A204.1 (cell line): ENCODE measurements at regions not wholly inside any gene's neighbourhood (a gene's known extent, or its start where the extent isn't known, plus 50 kb on each side); places are given as distances from the start of the nearest gene placed in this dataset.
"Not testable (repeated sequence)": the region's sequence is repeated elsewhere in the genome, so short reads cannot be mapped to it uniquely, and the experiment has no call there.

Experiments used
- FAIRE-seq: peaks from 2 replicates; lab custom pipeline; 2012; peaks lifted over from hg19 to GRCh38; lab: Jason Lieb, UNC

DNA sequence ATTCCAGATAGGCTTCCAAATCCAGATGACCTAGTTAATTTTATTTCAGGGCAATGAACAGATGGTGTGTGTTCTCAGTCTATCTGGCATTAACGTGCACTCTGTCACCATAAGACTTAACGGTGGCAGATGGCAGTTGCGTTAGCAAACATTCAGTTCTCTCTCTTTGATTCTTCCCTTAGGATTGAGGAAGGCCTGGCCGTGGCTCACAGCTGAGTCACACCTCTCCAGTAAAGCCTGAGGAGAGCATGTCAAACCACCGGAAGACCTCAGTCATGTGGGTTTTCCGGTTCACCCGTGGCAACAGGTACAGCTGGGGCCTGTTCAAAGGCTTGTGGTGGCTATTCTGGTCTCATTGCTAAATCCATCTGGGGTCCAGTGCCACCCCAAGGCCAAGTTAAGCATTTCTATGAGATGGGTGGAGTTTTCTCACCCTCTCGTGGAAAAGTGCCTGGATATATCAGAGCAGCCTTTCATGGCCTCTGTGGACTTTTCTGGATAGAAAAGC lies 545.1 kb upstream of the ATP2B1 start:
- no peak for FAIRE-seq

DNA sequence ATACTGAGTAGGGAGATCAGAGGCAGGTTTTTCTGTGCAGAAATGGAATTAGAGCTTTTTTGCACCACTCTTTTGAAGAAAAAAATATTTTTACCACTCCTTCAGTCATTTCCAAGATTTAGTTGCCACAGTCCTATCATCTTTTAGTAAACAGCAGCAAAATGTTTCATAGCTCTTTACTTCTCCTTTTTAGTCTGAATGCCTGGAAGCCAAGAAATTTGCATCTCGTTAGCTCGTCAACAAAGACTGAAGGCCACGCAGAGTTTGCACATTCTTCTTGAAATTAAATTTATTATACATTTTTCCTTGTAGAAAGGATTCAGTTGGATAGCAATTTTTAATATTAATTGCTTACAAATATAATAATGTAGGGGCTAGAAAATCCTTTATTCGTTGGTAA lies 544.5 kb upstream of the ATP2B1 start:
- no peak for FAIRE-seq

DNA sequence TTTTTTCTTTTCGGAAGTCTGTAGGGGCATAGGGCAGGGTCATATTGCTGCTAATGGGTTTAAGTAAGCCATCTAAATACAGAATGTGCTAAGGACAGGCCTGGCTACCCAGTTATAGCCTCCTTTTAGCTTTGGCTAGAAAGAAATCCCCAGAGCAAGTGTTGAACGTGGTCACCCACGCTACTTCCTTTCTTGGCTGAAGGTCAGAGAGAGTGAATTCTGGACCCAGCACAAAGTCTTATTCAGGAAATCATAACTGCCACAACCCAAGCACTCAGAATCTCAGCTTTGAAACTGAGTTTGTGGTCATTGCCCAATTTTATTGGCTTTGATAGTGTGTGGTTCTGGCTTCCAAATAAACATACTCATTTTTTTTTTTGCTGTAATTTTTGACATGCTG lies 542.1 kb upstream of the ATP2B1 start:
- FAIRE-seq = no peak

DNA sequence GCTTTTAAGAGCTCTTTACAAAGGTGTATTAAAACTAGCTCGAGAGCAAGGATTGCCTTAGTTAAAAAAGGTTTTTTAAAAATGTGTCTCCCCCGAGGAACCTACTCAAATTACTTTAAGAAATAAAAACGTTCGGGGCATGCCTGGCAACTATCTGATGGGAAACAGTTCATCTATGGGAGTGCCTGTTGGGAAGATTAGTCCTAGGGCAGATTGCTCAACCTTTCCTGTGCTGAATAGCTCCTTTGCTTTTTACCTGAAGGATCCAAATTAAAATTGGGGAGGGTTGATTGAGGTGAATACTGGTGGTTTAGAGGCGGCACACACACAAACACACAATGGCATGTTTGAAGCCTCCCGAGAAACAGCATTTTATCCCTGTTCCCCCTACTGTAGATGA lies 541.4 kb upstream of the ATP2B1 start:
- FAIRE-seq = no peak

DNA sequence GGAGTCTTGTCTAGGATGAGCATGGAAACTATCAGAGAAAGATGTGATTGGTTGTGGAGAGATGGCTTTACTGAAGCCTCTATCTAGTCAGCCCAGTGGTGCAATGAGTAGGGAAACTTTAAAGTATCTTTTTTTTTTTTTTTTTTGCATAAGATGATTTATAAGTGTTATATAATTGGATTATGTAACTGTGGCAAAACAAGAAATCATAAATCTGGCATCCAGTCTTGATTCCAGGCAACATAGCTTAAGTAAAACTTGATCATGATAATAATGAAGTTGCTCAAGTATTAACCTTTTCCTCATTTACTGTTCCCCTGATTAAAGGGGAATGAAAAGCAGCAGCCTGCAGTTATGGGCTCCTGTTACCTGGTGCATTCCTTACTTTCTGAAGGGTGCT lies 538.0 kb upstream of the ATP2B1 start:
- no peak for FAIRE-seq

DNA sequence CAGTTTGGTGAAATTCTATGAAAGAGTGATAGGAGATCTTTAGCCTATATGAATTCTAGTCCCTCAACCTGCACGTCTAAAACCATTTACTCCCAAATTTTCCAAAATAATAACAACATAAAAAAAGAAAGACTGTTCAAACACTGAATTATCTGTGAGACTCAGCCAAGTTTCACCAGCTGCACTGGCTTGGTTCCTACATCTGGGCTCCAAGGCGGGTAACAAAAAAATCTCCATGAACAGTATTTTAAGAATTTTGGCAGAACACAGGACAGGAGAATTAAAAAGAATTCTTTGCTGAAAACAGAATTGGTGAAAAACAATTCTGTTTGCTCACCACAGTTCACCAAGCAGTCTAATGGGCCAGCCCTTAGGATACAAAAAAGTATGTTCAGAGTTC lies 536.8 kb upstream of the ATP2B1 start:
- no peak for FAIRE-seq

DNA sequence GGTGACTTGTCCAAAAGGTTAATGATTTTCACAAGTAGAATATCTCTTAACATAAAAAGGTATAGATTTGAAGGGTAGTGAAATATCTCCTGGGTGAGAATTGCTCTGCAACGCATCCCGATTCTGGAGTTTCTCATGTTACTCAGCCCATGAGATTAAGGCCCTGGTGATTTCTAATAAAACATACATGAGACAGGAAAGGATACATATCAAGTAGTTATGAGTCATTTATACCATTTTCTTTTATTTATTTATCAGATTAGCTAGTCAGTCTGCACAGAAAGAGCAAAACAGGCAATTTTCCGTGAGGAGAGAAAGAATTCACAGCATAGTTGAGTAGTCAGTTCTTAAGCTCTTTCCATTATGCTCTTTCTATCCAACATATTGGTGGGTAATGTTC lies 535.6 kb upstream of the ATP2B1 start:
- no peak for FAIRE-seq

DNA sequence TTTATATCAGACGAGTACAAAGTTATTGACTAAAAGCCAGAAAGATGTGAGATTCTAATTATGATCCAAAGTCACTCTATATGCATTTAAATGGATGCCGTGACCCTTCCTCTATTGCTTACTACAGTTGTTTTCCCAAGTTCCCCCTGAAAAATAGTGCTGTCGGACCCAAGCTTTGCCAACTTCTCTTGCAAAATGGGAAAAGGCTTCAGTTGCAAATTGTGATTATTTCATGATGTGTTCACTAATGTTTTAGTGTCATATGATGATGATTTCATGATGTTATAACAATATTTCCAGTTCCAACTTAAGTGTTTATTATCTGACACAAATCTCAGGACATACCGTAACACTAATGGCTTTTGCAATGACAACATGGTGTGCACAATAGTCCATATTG lies 534.6 kb upstream of the ATP2B1 start:
- FAIRE-seq = no peak

DNA sequence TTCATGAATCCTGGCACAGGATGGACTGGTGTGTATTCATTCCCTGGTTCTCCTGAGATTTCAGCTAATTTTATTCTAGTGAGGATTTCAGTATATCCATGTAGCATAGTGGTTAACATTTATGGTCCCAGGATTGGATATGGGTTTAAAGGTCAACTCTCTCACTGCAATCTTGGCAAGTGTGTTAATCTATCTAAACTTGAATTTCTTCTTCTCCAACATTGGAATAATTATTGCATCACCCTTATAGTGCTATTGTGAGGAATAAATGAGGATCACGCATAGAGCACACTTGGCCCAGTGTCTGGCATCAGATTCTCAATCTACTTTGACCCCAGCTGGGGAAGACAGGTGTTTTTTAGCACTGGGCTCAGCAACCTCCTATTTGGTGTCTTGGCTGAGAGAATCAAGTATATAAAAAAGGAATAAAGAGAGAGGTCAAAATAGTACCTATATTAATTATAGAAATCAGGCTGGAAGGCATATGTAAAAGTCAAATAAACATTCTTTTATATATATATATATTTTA lies 531.2 kb upstream of the ATP2B1 start:
- FAIRE-seq = no peak

DNA sequence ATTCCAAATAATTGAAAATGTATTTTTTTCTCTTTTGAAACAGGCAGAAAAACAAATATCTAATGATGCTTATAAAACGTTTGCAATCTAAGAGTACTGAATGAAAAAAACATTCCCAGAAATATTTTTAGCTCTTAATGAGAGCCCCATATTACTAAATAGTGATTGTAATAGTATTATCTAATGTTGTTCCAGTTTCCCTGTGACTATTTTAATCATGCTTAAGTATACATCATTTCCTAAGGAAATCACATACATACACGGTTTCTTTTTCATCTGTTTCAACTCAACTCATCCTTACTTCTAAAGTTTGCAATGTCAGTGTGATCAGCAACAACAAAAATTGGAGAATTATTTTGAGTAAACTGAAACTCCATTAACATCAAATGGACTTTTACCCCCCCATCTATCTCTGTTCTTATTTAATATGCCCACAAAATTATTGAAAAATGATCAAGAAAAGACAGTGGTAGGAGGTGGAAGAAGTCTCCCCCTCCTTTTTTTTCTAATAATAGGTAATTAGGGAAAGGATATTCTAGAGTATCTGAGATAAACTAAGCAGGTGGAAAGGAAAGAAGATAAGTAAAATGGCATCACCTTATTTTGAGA lies 530.1 kb upstream of the ATP2B1 start:
- no peak for FAIRE-seq

DNA sequence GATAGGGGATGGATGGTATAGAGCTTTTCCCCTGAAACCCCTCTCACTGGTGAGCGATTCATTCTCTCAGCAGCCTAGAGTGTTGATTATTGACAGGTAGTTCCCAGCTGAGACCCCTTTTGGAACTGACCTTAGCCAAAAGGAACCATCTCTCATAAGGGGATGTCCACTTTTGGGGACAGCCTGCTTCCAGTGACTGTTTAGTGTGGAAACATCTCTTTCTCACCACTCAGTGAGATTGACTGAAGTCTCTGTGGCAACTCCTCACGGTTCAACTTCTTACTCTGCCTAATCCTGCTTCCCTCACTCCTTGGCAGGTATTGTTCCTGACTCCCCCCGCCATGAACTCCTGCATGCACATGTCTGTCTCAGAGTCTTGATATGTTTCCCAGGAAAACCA lies 529.2 kb upstream of the ATP2B1 start:
- no peak for FAIRE-seq

DNA sequence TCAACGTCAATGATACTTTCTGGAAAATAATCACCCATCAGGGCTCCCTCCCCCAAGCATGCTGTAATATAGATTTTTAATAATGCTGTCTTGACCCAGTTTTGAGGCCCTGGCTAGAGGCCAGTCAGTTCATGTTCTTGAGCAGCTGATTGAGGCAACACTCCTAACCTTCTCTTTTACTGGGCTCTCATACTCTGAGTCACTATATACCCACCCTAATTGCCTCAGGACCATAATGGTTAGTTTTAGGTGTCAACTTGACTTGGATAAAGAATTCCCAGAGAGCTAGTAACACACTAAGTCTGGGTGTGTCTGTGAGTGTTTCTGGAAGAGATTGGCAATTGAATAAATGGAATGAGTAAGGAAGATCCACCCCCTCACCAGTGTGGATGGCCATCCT lies 527.0 kb upstream of the ATP2B1 start:
- no peak for FAIRE-seq

DNA sequence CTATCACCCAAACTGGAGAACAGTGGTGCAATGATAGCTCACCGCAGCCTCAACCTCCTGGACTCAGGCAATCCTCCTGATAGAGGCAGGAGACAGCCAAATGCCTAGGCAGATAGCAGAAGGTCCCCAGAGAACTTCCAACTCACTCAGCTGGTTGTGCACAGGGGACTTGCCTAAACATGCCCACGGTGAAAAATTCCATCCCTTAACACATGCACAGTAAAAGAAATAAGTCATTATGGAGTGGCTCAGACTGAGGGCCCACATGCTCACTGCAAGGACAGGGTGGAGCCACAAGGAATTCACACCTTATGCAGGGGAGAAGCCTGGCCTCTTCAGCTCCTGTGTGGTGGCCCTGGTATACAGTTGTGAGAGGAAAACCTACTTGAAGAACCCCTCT lies 525.8 kb upstream of the ATP2B1 start:
- FAIRE-seq = no peak

DNA sequence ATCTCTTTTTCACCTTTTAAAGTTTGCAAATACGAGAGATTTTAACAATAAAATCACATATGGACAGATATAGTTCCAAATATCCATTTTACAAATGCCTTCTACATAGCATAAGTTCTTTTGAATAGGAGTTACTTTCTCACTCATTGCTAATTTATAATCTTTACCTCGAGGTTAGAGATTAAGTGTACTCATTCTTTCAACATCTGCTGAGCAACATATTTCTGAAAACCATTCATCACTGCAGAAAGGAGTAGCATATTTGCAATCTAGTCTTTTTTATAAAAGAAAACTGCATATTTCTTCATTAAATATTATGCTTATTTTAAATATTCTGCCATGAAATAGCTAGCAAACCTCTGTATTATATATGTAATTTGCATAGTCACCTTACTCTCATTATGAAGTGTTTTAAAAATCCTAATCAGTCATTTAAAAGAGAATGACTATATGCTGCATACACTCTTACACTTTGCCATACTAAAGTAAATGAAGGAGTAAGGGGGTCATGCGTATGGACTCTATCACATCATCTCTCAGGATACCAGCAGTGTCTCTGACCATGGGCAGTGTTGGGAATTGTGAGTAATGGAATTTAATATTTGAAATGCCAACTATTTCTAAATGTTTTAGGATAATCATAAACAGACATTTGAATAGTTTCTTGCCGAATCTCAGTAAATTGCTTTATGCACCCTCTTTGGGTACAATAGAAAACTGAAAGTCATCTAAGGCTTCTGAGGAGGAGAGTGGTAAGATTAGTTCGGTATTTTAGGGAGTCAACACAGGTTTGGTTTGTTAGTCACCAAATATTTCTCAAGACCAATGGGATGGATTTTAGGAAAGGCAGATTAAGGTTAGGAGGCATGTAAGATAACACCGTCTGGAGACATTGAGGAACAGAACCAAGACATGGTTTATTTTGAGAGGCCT lies 524.8 kb upstream of the ATP2B1 start:
- no peak for FAIRE-seq

DNA sequence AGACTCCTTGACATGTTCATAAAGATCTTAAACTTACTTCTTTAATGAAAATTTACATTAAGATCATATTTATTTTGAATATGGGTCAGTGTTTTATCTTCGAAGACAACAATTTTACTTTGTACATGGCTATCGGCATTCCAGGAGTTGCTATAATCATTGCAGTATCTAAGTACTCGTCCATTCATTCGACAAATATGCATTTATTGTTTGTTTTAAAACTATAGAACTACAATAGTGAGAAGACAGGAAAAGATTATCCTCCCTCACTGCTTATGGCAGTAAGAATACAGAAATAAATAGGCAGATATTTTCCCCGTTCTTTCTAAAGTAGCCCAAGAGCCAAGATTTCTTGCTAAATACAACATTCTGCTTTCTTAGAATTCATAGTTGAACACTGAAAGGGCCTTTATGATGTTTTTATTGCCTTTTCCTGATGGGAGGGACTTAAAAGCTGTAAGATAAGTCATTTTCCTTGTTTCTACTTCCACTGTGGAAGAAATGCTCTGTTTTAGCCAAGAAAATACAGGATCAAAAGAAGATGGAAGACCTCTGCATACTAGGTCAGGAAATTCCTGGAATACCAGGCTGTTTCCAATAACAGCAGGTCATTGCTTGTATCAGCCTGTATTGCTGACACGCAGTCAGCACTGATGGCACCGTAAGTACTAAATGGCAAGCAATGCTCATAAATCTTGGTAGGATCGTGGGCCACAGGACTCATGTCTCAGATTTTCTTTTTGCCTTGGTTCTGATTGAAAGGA lies 521.0 kb upstream of the ATP2B1 start:
- no peak for FAIRE-seq

DNA sequence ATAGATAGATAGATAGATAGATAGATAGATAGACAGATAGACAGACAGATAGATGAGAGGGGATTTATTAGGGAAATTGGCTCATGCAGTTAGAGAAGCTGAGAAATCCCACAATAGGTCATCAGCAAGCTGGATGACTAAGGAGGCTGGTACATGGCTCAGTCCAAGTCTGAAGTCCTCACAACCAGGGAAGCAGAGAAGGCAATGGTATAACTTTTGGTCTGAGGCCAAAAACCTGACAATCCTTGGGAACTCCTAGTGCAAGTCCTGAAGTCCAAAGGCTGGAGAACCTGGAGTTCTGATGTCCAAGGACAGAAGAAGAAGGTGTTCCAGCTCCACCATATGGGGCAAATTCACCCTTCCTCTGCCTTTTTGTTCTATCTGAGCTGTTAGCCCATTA lies 517.6 kb upstream of the ATP2B1 start:
- FAIRE-seq = no peak

DNA sequence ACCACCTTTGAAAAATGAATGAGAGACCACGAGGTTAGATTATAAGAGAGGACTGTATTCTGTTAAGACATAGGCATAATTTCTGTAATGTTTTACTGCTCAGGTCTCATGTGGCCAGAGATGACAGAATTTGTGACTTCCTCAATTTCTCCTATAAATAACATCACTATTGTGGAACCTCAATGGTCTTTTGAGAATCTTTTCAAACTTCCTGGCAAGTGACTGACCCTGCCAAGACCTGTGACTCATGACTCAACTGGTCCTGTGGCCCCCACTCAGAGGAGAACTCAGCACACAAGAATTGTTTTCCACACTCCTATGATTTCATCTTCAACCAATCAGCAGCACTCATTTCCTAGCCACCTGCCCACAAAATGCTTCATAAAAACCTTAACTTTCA lies 508.2 kb upstream of the ATP2B1 start:
- FAIRE-seq = no peak

DNA sequence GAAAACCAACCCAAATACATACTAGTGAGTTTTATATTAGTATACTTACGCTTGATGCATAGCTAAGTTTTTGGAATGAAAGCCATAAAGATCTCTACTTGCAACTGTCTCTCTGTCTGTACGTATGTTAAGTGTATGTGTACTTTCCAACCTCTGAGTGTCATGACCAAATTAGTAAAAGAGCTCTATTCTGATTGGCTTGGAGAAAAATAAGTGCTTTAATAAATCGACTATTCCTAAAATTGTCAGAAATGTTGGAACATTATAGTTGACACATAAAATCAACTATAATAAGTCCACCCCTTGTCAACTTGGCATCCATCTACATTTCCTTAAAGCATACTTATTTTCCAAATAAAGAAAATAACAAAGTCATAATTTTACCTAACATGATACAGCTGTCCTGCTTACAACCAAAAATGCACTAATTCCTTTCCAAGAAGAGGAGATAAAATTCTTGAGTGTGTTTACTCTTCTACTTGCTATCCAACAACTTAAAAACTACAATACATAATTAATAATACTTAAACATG lies 507.4 kb upstream of the ATP2B1 start:
- no peak for FAIRE-seq

DNA sequence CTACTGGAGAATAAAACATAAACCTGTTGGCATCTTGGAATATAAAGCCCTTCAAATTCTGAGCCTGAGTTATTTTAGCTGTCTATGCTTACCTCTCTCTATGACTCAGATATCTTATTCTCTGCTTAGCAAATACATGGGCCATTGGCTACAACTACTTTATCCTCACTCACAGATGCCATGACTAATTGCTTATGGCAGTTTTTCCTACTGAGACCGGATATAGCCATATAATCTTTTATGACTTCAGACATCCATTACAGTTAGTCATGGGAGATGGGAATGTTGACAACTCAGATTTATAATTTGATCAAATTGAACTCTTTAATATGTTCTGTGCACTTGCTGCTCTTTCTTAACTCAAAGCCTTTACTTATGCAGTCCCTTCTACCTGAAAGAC lies 502.4 kb upstream of the ATP2B1 start:
- no peak for FAIRE-seq

DNA sequence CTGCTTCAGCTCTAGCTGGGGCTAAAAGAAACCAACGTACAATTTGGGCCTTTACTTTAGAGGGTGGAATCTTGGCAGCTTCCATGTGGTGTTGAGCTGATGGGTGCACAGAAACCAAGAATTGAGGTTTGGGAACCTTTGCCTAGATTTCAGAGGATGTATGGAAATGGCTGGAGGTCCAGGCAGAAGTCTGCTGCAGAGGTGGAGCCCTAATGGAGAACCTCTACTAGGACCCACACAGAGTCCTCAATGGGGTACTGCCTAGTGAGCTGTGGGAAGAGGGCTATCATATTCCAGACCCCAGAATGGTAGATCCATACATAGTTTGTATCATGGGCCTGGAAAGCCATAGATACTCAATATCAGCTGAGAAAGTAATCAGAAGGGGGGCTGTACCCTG lies 500.4 kb upstream of the ATP2B1 start:
- FAIRE-seq = no peak

DNA sequence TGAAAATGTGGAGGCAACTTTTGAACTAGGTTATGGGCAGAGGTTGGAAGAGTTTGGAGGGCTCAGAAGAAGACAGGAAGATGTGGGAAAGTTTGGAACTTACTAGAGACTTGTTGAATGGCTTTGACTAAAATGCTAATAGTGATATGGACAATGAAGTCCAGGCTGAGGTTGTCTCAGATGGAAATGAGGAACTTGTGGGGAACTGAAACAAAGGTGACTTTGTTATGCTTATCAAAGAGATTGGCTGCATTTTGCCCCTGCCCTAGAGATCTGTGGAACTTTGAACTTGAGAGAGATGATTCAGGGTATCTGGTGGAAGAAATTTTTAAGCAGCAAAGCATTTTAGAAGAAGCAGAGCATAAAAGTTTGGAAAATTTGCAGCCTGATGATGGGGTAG lies 499.7 kb upstream of the ATP2B1 start:
- FAIRE-seq = not testable (repeated sequence)

DNA sequence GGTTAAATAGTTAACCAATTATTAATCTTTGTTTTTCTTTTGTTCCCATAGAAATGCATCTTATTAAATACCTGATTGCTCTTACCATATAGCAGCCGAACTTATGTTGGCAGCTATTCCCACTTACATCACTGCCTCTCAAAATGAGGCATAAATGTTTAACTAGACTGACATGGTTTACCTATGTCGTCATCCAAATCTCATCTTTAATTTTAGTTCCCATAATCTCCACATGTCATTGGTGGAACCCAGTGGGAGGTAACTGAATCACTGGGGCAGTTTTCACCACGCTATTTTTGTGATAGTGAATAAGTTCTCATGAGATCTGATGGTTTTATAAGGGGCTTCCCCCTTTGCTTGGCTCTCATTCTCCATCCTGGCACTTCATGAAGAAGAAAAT lies 499.2 kb upstream of the ATP2B1 start:
- no peak for FAIRE-seq

DNA sequence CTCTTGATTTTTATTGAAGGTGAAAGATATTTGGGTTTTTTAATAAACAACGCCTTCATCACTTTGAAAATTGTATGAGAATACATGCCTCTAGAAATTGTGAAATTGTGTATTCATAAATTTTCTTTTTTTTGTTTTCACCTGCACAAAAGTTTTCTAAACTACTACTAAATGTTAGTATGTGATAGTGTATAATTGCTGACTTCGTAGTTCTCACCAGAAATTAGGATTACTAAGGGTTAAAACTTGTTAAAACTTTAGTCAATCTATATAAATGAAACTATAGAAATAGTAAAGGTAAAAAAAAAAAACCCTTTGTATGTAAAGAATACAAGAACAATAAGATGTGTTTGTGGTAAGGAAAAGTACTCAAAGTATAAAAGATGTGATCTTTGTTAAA lies 496.5 kb upstream of the ATP2B1 start:
- no peak for FAIRE-seq
